Upper lobe of left lung (tissue), 6 donors: ENCODE measurements at regions not wholly inside any gene's neighbourhood (a gene's known extent, or its start where the extent isn't known, plus 50 kb on each side); places are given as distances from the start of the nearest gene placed in this dataset.

Experiments used
- ATAC-seq, 2 donors: fragments of 200-7000 bp; cut with Tn5 transposase; one replicate each; pipeline ENCODE4 v1.9.1; 2022; ENCODE audit warnings: mild to moderate bottlenecking in 2 of 2, moderate library complexity in 2 of 2; ENCODE audit not compliant: low FRiP score in 2 of 2
- DNase-seq, 2 donors: peaks; one replicate each; pipeline ENCODE4 v3.0.0-alpha.2; 2019 to 2020
- H3K27ac ChIP-seq, 4 donors: fragments of 200-600 bp; sonication (generic); one replicate each; pipeline ENCODE4 v1.5.1; 2016 to 2019
- H3K27me3 ChIP-seq, 4 donors: fragments of 200-600 bp; sonication (generic); one replicate each; pipeline ENCODE4 v1.5.1; 2017 to 2019
- H3K36me3 ChIP-seq, 4 donors: fragments of 200-600 bp; sonication (generic); one replicate each; pipeline ENCODE4 v1.5.1; 2016 to 2019
- H3K4me1 ChIP-seq, 4 donors: fragments of 200-600 bp; sonication (generic); one replicate each; pipeline ENCODE4 v1.5.1; 2018 to 2019
- H3K4me3 ChIP-seq, 4 donors: fragments of 200-600 bp; sonication (generic); one replicate each; pipeline ENCODE4 v1.5.1; 2017 to 2019; ENCODE audit warnings: mild to moderate bottlenecking in 2 of 4, moderate library complexity in 1 of 4
- H3K9me3 ChIP-seq, 4 donors: fragments of 200-600 bp; sonication (generic); one replicate each; pipeline ENCODE4 v1.5.1; 2018 to 2019
- EP300 ChIP-seq, 4 donors: sonication (generic); formaldehyde crosslinking; IDR thresholded peaks; one replicate each; pipeline ENCODE4 v1.5.1; 2017; ENCODE audit warnings: antibody characterized with exemption in 4 of 4, control low read depth in 2 of 4
- POLR2A ChIP-seq, 4 donors: fragments of 450-650 bp; IDR thresholded peaks; one replicate each; pipeline ENCODE4 v1.5.1; 2016 to 2017; ENCODE audit warnings: antibody characterized with exemption in 4 of 4, mild to moderate bottlenecking in 2 of 4
- POLR2AphosphoS5 ChIP-seq, 2 donors: sonication (generic); formaldehyde crosslinking; IDR thresholded peaks; one replicate each; pipeline ENCODE4 v1.5.1; 2017; ENCODE audit warnings: antibody characterized with exemption in 2 of 2
- WGBS, 2 donors: methylation state at CpG; one replicate each; pipeline ENCODE4 v1.1.5; 2017 to 2018; 5-methylcytosine and 5-hydroxymethylcytosine counted together
- TF ChIP-seq, protein P1 (sequence below), 6 experiments: fragments of 450-650 bp in 4 of 6; fragments of 200-600 bp in 2 of 6; sonication (generic) in 2 of 6; IDR thresholded peaks; one replicate each; pipeline ENCODE4 v1.5.1; 2016 to 2019; ENCODE audit warnings: antibody characterized with exemption in 6 of 6
- donor health status: DM: no; HTN: no; CAD: no; lungs with moderate emphysema.
- donor health status: DM: no; HTN: yes; CAD: no; lungs with severe emphysema.

- Histone ChIP-seq H3K9me3 (no peaks in the 10 kb centered on the region), H3K4me3 (no peak overlapping the region), H3K4me1 (peaks cover 10 to 51% (median 29%) of the 10 kb centered on the region in 4 donors), H3K27ac (peak overlapping the region in 1 of 4 donors; percentile 31), H3K36me3 (peaks cover 0 to 21% (median 12%) of the 10 kb centered on the region in 4 donors), H3K27me3 (no peaks in the 10 kb centered on the region)
- 69 to 74% methylated on average over 16 of the region's 16 CpGs for WGBS, 2 donors
- TF ChIP-seq, protein P1, sequence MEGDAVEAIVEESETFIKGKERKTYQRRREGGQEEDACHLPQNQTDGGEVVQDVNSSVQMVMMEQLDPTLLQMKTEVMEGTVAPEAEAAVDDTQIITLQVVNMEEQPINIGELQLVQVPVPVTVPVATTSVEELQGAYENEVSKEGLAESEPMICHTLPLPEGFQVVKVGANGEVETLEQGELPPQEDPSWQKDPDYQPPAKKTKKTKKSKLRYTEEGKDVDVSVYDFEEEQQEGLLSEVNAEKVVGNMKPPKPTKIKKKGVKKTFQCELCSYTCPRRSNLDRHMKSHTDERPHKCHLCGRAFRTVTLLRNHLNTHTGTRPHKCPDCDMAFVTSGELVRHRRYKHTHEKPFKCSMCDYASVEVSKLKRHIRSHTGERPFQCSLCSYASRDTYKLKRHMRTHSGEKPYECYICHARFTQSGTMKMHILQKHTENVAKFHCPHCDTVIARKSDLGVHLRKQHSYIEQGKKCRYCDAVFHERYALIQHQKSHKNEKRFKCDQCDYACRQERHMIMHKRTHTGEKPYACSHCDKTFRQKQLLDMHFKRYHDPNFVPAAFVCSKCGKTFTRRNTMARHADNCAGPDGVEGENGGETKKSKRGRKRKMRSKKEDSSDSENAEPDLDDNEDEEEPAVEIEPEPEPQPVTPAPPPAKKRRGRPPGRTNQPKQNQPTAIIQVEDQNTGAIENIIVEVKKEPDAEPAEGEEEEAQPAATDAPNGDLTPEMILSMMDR (IDR thresholded peaks at IDR 0.05): peak in 5 of 6 experiments; percentile 18 to 59 (median 50)
- no peak for TF ChIP-seq POLR2AphosphoS5 (IDR thresholded peaks at IDR 0.05)
- DNase-seq (no peak), ATAC-seq (no peak)
These were observed 62.0 kb downstream of the SLC25A47 start for GRCh38 chr14:100384819-100385813.

GRCh38 chr14:100386121-100386520 lies 63.0 kb downstream of the SLC25A47 start:
- Histone ChIP-seq H3K36me3 (peaks cover 0 to 17% (median 10%) of the 10 kb centered on the region in 4 donors), H3K9me3 (no peaks in the 10 kb centered on the region), H3K4me1 (peaks cover 19 to 52% (median 37%) of the 10 kb centered on the region in 4 donors), H3K27ac (no peak overlapping the region), H3K4me3 (no peak overlapping the region), H3K27me3 (no peaks in the 10 kb centered on the region)
- ATAC-seq: no peak
- DNase-seq: no peak
- WGBS, 2 donors: 60 to 64% methylated on average over 2 of the region's 2 CpGs
- no peak for TF ChIP-seq POLR2A (IDR thresholded peaks at IDR 0.05)
- TF ChIP-seq POLR2AphosphoS5 (IDR thresholded peaks at IDR 0.05): no peak
- TF ChIP-seq EP300 (IDR thresholded peaks at IDR 0.05): no peak
- TF ChIP-seq, protein P1 (IDR thresholded peaks at IDR 0.05): no peak

DNA sequence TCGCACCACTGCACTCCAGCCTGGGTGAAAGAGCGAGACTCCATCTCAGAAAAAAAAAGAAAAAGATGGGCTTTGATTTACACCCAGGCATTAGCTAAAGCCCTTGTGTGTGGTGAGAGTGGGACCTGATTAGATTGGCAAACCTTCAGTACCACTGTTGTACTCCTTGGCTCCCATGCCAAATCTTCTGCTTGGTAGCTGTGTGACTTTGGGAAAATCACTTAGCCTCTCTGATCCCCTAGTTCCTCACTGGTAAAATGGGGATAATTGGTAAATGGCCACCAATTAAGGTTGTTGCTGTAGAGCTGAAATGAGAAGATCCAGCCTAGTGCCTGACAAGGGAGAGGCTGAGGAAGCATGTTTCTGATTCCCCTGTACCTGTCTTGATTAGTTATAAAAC lies 63.7 kb downstream of the SLC25A47 start:
- TF ChIP-seq, protein P1 (IDR thresholded peaks at IDR 0.05): no peak
- TF ChIP-seq POLR2A (IDR thresholded peaks at IDR 0.05) (no peak), EP300 (IDR thresholded peaks at IDR 0.05) (no peak), POLR2AphosphoS5 (IDR thresholded peaks at IDR 0.05) (no peak)
- H3K4me1 ChIP-seq: peaks cover 20 to 49% (median 38%) of the 10 kb centered on the region in 4 donors
- H3K4me3 ChIP-seq: no peak overlapping the region
- peaks cover 0 to 10% (median 4%) of the 10 kb centered on the region in 4 donors for H3K36me3 ChIP-seq
- ATAC-seq: no peak
- no peaks in the 10 kb centered on the region for H3K9me3 ChIP-seq
- 88 to 92% methylated on average over 2 of the region's 2 CpGs for WGBS, 2 donors
- no peak for DNase-seq
- H3K27ac ChIP-seq: no peak overlapping the region
- no peaks in the 10 kb centered on the region for H3K27me3 ChIP-seq

- peaks cover 23 to 43% (median 38%) of the 10 kb centered on the region in 4 donors for H3K4me1 ChIP-seq
- TF ChIP-seq, protein P1 (IDR thresholded peaks at IDR 0.05): no peak
- TF ChIP-seq EP300 (IDR thresholded peaks at IDR 0.05): no peak
- no peak for TF ChIP-seq POLR2AphosphoS5 (IDR thresholded peaks at IDR 0.05)
- no peak overlapping the region for H3K27ac ChIP-seq
- no peaks in the 10 kb centered on the region for H3K9me3 ChIP-seq
- H3K36me3 ChIP-seq: peaks cover 0 to 4% (median under 1%) of the 10 kb centered on the region in 4 donors
- H3K27me3 ChIP-seq: no peaks in the 10 kb centered on the region
- no peak overlapping the region for H3K4me3 ChIP-seq
- ATAC-seq (no peak), DNase-seq (no peak)
- 93 to 98% methylated on average over 6 of the region's 6 CpGs for WGBS, 2 donors
These were observed 64.3 kb downstream of the SLC25A47 start for GRCh38 chr14:100387450-100387849.
